ENCODE measurements at regions not wholly inside any gene's neighbourhood (a gene's known extent, or its start where the extent isn't known, plus 50 kb on each side); places are given as distances from the start of the nearest gene placed in this dataset.

GRCh38 chr4:170325599-170325998 is 235.8 kb upstream of the AADAT start:
- no peak for DNase-seq (ENCODE audit: low read depth)
- TF ChIP-seq, protein P1, sequence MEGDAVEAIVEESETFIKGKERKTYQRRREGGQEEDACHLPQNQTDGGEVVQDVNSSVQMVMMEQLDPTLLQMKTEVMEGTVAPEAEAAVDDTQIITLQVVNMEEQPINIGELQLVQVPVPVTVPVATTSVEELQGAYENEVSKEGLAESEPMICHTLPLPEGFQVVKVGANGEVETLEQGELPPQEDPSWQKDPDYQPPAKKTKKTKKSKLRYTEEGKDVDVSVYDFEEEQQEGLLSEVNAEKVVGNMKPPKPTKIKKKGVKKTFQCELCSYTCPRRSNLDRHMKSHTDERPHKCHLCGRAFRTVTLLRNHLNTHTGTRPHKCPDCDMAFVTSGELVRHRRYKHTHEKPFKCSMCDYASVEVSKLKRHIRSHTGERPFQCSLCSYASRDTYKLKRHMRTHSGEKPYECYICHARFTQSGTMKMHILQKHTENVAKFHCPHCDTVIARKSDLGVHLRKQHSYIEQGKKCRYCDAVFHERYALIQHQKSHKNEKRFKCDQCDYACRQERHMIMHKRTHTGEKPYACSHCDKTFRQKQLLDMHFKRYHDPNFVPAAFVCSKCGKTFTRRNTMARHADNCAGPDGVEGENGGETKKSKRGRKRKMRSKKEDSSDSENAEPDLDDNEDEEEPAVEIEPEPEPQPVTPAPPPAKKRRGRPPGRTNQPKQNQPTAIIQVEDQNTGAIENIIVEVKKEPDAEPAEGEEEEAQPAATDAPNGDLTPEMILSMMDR (IDR thresholded peaks at IDR 0.05; ENCODE audit: low read length, missing control alignments), result no peak
- no peak overlapping the region for H3K4me3 ChIP-seq (replicated peaks; ENCODE audit: low read depth, low read length)

DNA sequence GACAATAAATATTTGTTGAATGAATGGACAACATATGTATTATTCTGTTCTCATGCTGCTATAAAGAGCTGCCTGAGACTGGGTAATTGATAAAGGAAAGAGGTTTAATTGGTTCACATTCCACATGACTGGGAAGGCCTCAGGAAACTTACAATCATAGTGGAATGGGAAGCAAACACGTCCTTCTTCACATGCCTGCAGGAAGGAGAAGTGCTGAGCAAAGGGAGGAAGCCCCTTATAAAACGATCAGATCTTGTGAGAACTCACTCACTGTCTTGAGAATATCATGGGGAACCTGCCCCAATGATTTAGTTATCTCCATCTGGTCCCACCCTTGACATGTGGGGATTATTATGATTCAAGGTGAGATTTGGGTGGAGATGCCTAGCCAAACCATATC is 233.9 kb upstream of the AADAT start:
- DNase-seq (ENCODE audit: low read depth), result no peak
- TF ChIP-seq, protein P1 (IDR thresholded peaks at IDR 0.05; ENCODE audit: low read length, missing control alignments), result no peak
- H3K4me3 ChIP-seq (replicated peaks; ENCODE audit: low read depth, low read length), result no peak overlapping the region

DNA sequence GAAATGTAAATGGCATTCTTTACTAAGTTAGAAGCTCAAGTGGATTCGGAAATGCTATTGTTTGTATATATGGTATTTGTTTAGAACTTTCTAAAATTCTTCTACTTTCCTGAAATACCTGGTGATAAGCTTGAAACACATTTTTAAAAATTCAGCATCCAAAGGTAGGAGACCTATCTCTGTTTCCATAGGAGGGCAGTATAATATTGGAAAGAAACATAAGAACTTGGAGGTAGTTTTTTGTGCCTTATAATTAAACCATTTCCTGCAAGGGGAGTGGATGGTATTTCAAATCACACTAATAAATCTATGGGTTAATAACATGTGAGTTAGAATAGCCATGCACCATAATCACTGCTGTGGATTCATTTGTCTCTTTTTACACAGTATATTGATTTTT is 217.4 kb upstream of the AADAT start:
- H3K4me3 ChIP-seq (replicated peaks; ENCODE audit: low read depth, low read length), result no peak overlapping the region
- no peak for DNase-seq (ENCODE audit: low read depth)
- TF ChIP-seq, protein P1 (IDR thresholded peaks at IDR 0.05; ENCODE audit: low read length, missing control alignments), result no peak

DNA sequence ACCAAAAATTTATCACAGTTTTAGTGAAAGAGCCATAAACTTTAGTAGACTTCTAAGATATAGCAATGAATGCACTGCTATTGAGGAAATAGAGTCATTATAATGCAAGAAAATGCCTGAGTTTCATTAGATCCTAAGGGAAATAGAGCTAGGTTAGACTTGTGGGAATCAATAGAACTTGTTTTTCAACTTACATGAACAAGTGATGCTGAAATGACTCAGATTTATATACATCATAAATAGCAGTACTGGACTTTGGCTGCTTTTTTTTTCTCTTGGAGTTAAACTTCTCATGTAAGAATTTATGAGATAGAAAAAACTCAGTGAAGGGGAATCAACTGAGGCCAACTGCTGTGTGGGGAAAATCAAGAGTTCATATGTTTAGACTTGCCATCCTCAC is 216.5 kb upstream of the AADAT start:
- H3K4me3 ChIP-seq (replicated peaks; ENCODE audit: low read depth, low read length), result no peak overlapping the region
- TF ChIP-seq, protein P1 (IDR thresholded peaks at IDR 0.05; ENCODE audit: low read length, missing control alignments), result no peak
- DNase-seq (ENCODE audit: low read depth), result no peak

DNA sequence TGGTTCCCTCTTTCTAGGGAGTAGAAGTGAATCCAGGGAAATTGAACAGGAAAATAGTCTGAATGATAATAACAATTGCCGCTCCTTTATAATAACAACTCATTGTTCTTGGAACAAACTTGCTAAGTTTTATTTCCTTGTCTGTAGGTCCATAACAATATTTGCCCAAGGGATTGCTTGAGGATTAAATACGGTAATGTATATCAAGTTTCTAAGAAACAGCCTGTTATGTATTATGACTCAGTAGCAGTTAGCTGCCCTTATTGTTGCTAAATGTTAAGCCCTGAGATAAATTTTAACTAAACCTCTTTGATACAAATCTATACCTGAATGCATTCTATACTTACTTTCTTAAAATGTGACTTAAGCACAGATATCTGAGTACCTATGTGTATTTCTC is 215.9 kb upstream of the AADAT start:
- TF ChIP-seq, protein P1 (IDR thresholded peaks at IDR 0.05; ENCODE audit: low read length, missing control alignments), result no peak
- H3K4me3 ChIP-seq (replicated peaks; ENCODE audit: low read depth, low read length), result no peak overlapping the region
- DNase-seq (ENCODE audit: low read depth), result no peak

DNA sequence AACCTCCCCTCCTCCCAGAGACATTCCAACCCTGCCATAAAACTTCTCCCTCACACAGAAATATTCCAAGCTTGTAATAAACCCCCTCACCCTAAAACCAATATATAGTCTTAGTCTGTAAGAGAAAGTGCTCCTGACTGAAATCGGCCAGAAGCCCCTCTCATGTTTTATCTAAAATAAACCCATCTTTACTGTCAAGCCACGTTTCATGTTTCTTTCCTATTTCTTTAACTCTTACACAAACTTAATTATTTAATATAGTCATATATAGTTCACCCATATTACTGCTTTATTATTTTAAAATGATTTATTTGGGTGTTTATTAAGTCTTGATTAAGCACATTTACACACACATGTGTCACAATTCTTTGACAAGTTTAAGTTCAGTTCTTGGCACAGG is 191.3 kb upstream of the AADAT start:
- H3K4me3 ChIP-seq (replicated peaks; ENCODE audit: low read depth, low read length), result no peak overlapping the region
- TF ChIP-seq, protein P1 (IDR thresholded peaks at IDR 0.05; ENCODE audit: low read length, missing control alignments), result no peak
- no peak for DNase-seq (ENCODE audit: low read depth)

GRCh38 chr4:170278460-170278859 is 188.7 kb upstream of the AADAT start:
- no peak for DNase-seq (ENCODE audit: low read depth)
- no peak overlapping the region for H3K4me3 ChIP-seq (replicated peaks; ENCODE audit: low read depth, low read length)
- TF ChIP-seq, protein P1 (IDR thresholded peaks at IDR 0.05; ENCODE audit: low read length, missing control alignments), result no peak

Measured in fibroblast of pulmonary artery (primary cell).